ENCODE measurements at regions not wholly inside any gene's neighbourhood (a gene's known extent, or its start where the extent isn't known, plus 50 kb on each side); places are given as distances from the start of the nearest gene placed in this dataset.
A peak's percentile ranks its signal among the peaks of the same experiment; 100 is the strongest.
"Not testable (repeated sequence)": the region's sequence is repeated elsewhere in the genome, so short reads cannot be mapped to it uniquely, and the experiment has no call there.

- Mint-ChIP-seq H3K4me3 (no peak overlapping the region), H3K27me3 (peaks cover 12% of the 10 kb centered on the region), H3K4me1 (peaks cover 25% of the 10 kb centered on the region), H3K9me3 (ENCODE audit: insufficient read depth) (peaks cover 3% of the 10 kb centered on the region), H3K27ac (no peak overlapping the region)
- whole genome bisulfite sequencing (ENCODE audit: insufficient coverage), result 96% methylated on average over 4 of the region's 7 CpGs
- no peak overlapping the region for H3K4me2 ChIP-seq (replicated peaks; ENCODE audit: low read depth, low read length, poor library complexity, severe bottlenecking)
- H4K20me1 ChIP-seq (ENCODE audit: control insufficient read depth, insufficient read depth, low read length, poor library complexity, severe bottlenecking), result no peaks in the 10 kb centered on the region
- no peaks in the 10 kb centered on the region for H3K79me2 ChIP-seq (ENCODE audit: control insufficient read depth, insufficient read depth, low read length)
- DNase-seq, result no peak
- no peaks in the 10 kb centered on the region for H3K36me3 ChIP-seq (replicated peaks in 1 of 2; ENCODE audit: control extremely low read depth in 1 of 2, control insufficient read depth in 1 of 2, extremely low read depth in 1 of 2, insufficient read depth in 2 of 2, low read length in 1 of 2)
- H3K27me3 ChIP-seq (replicated peaks in 1 of 4; ENCODE audit: control extremely low read depth in 1 of 4, control insufficient read depth in 3 of 4, insufficient read depth in 4 of 4, low read length in 3 of 4), result no peaks in the 10 kb centered on the region
- H3K4me3 ChIP-seq (ENCODE audit: control extremely low read depth in 1 of 5, extremely low read depth in 1 of 5, insufficient read depth in 1 of 5, low read depth in 2 of 5, low read length in 4 of 5), result no peak overlapping the region
- peaks cover 17 to 22% of the 10 kb centered on the region in 2 donors for H3K4me1 ChIP-seq (ENCODE audit: control insufficient read depth in 2 of 2, insufficient read depth in 2 of 2, low read length in 2 of 2)
- no peak for ATAC-seq (ENCODE audit: low read depth)
- POLR2A ChIA-PET, result no interaction called here
- H3K27ac ChIP-seq (ENCODE audit: low read length in 2 of 2), result no peak overlapping the region
- TF ChIP-seq, protein P1, sequence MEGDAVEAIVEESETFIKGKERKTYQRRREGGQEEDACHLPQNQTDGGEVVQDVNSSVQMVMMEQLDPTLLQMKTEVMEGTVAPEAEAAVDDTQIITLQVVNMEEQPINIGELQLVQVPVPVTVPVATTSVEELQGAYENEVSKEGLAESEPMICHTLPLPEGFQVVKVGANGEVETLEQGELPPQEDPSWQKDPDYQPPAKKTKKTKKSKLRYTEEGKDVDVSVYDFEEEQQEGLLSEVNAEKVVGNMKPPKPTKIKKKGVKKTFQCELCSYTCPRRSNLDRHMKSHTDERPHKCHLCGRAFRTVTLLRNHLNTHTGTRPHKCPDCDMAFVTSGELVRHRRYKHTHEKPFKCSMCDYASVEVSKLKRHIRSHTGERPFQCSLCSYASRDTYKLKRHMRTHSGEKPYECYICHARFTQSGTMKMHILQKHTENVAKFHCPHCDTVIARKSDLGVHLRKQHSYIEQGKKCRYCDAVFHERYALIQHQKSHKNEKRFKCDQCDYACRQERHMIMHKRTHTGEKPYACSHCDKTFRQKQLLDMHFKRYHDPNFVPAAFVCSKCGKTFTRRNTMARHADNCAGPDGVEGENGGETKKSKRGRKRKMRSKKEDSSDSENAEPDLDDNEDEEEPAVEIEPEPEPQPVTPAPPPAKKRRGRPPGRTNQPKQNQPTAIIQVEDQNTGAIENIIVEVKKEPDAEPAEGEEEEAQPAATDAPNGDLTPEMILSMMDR (IDR thresholded peaks at IDR 0.05), result no peak
- TF ChIP-seq EZH2 (IDR thresholded peaks at IDR 0.05; ENCODE audit: borderline replicate concordance, insufficient read depth, low read depth, low read length, poor library complexity, severe bottlenecking), result no peak
- CTCF ChIA-PET, result interaction anchor here (0.8 to 5.9 kb wide), 7 partner anchors 6 to 277 kb away, joined by 3 to 114 read pairs (median 35); partner anchors contain the start of gene HNRNPA2B1
- H2AFZ ChIP-seq (ENCODE audit: insufficient read depth, low read depth, low read length, poor library complexity, severe bottlenecking), result no peak overlapping the region
- H3K9ac ChIP-seq (ENCODE audit: low read length), result no peak overlapping the region
- H3K9me3 ChIP-seq (ENCODE audit: control extremely low read depth in 1 of 3, control insufficient read depth in 2 of 3, insufficient read depth in 1 of 3, low read length in 2 of 3), result peaks cover 0 to 20% (median 13%) of the 10 kb centered on the region in 3 donors
- intact Hi-C loops (cut with micrococcal nuclease), result no loop called here
Observed at GRCh38 chr7:26087321-26088091, 64.5 kb upstream of the NFE2L3 start.

GRCh38 chr7:26089469-26089868, 62.5 kb upstream of the NFE2L3 start:
- H3K4me3 ChIP-seq (ENCODE audit: control extremely low read depth in 1 of 5, extremely low read depth in 1 of 5, insufficient read depth in 1 of 5, low read depth in 2 of 5, low read length in 4 of 5); H3K79me2 ChIP-seq (ENCODE audit: control insufficient read depth, insufficient read depth, low read length); H3K9me3 Mint-ChIP-seq (ENCODE audit: insufficient read depth); H3K9ac ChIP-seq (ENCODE audit: low read length); intact Hi-C loops (cut with micrococcal nuclease); H3K4me2 ChIP-seq (replicated peaks; ENCODE audit: low read depth, low read length, poor library complexity, severe bottlenecking); H3K27me3 Mint-ChIP-seq; H4K20me1 ChIP-seq (ENCODE audit: control insufficient read depth, insufficient read depth, low read length, poor library complexity, severe bottlenecking); H2AFZ ChIP-seq (ENCODE audit: insufficient read depth, low read depth, low read length, poor library complexity, severe bottlenecking); H3K27me3 ChIP-seq (replicated peaks in 1 of 4; ENCODE audit: control extremely low read depth in 1 of 4, control insufficient read depth in 3 of 4, insufficient read depth in 4 of 4, low read length in 3 of 4); H3K36me3 ChIP-seq (replicated peaks in 1 of 2; ENCODE audit: control extremely low read depth in 1 of 2, control insufficient read depth in 1 of 2, extremely low read depth in 1 of 2, insufficient read depth in 2 of 2, low read length in 1 of 2): not testable (repeated sequence)
- peak; percentile 24 for ATAC-seq (ENCODE audit: low read depth)
- WGBS (ENCODE audit: insufficient coverage), result 0% methylated on average over 2 of the region's 6 CpGs
- peak; percentile 68 for DNase-seq
- peak overlapping the region; percentile 65 for H3K4me3 Mint-ChIP-seq
- peak overlapping the region; percentile 90 for H3K27ac Mint-ChIP-seq
- POLR2A ChIA-PET, result interaction anchor here (0.7 to 3.3 kb wide), 3 partner anchors 11 to 111 kb away, joined by 3 to 11 read pairs (median 5); partner anchors contain the start of gene HNRNPA2B1
- CTCF ChIA-PET, result interaction anchor here (0.8 to 5.9 kb wide), 15 partner anchors 8 to 280 kb away, joined by 3 to 114 read pairs (median 13); partner anchors contain the start of genes CBX3, HNRNPA2B1 and NFE2L3
- H3K9me3 ChIP-seq (ENCODE audit: control extremely low read depth in 1 of 3, control insufficient read depth in 2 of 3, insufficient read depth in 1 of 3, low read length in 2 of 3), result peaks cover 0 to 20% (median 13%) of the 10 kb centered on the region in 3 donors
- H3K27ac ChIP-seq (ENCODE audit: low read length in 2 of 2), result peak overlapping the region; percentile 39 to 66
- peaks cover 25% of the 10 kb centered on the region for H3K4me1 Mint-ChIP-seq
- peaks cover 17 to 22% of the 10 kb centered on the region in 2 donors for H3K4me1 ChIP-seq (ENCODE audit: control insufficient read depth in 2 of 2, insufficient read depth in 2 of 2, low read length in 2 of 2)
